SK-N-SH (cell line): ENCODE measurements at regions not wholly inside any gene's neighbourhood (a gene's known extent, or its start where the extent isn't known, plus 50 kb on each side); places are given as distances from the start of the nearest gene placed in this dataset.

ENCODE experiments used
- CTCF ChIP-seq: fragments of 200-600 bp; sonication (generic); IDR thresholded peaks from 2 replicates; pipeline ENCODE4 v1.6.1; 2017; ENCODE audit warnings: antibody characterized with exemption, mild to moderate bottlenecking, moderate library complexity
- POLR2AphosphoS5 ChIP-seq: IDR thresholded peaks from 2 replicates; pipeline ENCODE4 v1.6.1; 2012; ENCODE audit warnings: low read depth, low read length
- TAF1 ChIP-seq: IDR thresholded peaks from 2 replicates; pipeline ENCODE4 v1.6.1; 2012; ENCODE audit warnings: low read depth, mild to moderate bottlenecking, low read length, moderate library complexity, borderline replicate concordance
- YY1 ChIP-seq: IDR thresholded peaks from 2 replicates; pipeline ENCODE4 v1.4.0; 2012; ENCODE audit warnings: low read depth, mild to moderate bottlenecking

GRCh38 chrX:121320441-121320840 lies 273.0 kb downstream of the GLUD2 start:
- TF ChIP-seq TAF1 (no peak), CTCF (no peak), POLR2AphosphoS5 (no peak), YY1 (no peak)
